ENCODE measurements at regions not wholly inside any gene's neighbourhood (a gene's known extent, or its start where the extent isn't known, plus 50 kb on each side); places are given as distances from the start of the nearest gene placed in this dataset.

- no peak for DNase-seq (ENCODE audit: low read depth in 1 of 2, low spot score in 1 of 2)
Measured at GRCh38 chr1:5432436-5432835, 559.8 kb downstream of the NPHP4 start.

DNA sequence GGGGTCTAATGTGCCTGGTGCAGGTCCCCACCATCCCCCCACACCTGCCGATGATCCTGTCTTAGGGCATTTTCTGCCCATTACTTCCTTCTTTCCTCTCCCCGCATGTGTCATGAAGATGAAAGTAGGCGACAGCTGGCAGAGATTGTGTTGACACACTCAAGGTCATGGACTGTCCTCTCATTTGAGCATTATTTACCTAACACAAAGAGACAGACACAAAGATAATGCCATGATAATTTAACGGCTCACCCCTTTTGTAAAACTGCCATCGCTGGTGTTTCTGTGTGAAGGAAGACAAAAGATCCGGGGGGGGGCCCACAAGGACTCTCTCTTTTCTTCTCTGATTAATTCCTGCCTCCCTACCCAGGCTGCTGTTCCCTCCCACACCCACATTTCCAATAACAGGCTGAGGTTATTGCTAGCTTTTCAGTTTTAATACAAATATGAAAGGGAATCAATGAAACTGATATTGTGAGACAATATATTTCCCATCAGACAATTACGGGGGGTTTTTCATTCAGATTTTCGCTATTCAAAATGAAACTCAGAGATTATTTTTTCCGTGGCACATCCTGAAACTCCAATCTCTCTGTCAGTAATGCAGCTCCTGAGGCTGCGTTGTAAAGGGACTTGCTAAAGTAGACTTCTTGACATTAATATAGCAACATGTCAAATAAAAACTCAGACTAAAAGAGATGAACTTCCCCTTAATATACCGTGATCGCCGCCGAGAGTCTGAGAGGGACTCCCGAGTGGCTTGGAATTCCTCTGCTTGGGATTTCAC lies 561.1 kb downstream of the NPHP4 start:
- no peak for DNase-seq (ENCODE audit: low read depth in 1 of 2, low spot score in 1 of 2)

- no peak for DNase-seq (ENCODE audit: low read depth in 1 of 2, low spot score in 1 of 2)
Measured at GRCh38 chr1:5430136-5430535, 562.1 kb downstream of the NPHP4 start.

DNA sequence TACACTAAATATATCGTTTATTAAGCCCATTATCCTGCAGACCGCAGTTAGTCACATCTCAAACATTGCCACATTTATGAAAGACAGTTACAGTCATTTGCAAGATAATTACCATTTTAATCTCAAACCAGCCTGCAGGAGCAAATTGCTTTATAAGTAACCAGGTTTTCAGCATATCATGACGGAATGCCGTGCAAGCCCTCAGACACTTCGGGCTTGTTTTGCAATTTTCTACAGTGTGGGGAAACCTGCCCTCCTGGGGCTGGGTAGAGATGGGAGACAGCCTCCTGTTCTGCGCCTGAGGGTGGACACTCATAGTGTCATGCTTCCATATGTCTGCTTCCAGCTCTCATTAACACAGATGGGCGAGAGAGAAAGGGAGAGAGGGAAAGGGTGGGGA lies 563.9 kb downstream of the NPHP4 start:
- no peak for DNase-seq (ENCODE audit: low read depth in 1 of 2, low spot score in 1 of 2)

DNA sequence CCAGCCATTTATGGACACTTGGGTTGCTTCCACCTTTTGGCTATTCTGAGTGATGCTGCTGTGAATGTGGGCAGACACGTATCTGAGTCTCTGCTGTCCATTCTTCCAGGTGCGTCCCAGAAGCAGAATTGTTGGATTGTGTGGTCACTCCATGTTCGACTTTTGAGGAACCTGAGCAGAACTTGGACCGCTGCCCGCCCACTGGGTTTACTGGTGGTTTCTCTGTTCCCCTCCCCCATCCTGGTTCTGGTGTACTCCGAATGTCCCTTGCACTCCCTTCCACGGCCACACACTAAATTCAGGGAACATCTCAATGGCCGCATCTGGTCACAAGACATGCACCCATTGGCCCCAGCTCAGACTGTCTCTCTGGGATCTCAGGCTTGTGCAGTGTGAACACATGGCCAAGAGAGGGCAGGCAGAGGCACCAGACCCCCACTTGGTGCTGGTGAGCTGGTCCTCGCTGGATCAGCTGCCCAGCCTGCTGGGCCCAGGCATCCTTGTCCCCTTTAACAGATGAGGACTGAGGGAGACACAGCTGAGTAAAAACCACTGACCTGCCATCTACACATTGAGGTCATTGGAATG lies 565.1 kb downstream of the NPHP4 start:
- no peak for DNase-seq (ENCODE audit: low read depth in 1 of 2, low spot score in 1 of 2)

- no peak for DNase-seq (ENCODE audit: low read depth in 1 of 2, low spot score in 1 of 2)
Measured at GRCh38 chr1:5424802-5425703, 567.2 kb downstream of the NPHP4 start.

GRCh38 chr1:5423109-5423508 lies 569.1 kb downstream of the NPHP4 start:
- peak in 1 of 2 donors; percentile 5 for DNase-seq (ENCODE audit: low read depth in 1 of 2, low spot score in 1 of 2)

GRCh38 chr1:5419501-5419900 lies 572.7 kb downstream of the NPHP4 start:
- no peak for DNase-seq (ENCODE audit: low read depth in 1 of 2, low spot score in 1 of 2)

DNA sequence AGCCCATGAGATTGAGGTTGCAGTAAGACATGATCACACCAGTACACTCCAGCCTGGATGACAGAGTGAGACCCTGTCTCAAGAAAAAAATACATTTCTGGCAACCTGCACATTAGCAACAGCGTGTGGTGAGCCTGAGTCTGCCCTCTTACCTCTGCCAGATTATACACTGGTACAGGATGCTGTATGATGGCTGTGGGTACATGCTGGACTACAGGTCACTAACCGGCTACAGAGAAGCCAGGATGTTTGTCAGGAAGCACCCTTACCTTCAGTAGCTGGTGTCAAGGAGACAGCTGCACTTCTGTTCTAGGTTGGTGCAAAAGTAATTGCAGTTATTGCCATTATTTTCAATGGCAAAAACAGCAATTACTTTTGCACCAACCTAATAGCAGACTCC lies 575.7 kb downstream of the NPHP4 start:
- DNase-seq (ENCODE audit: low read depth in 1 of 2, low spot score in 1 of 2), result no peak

DNA sequence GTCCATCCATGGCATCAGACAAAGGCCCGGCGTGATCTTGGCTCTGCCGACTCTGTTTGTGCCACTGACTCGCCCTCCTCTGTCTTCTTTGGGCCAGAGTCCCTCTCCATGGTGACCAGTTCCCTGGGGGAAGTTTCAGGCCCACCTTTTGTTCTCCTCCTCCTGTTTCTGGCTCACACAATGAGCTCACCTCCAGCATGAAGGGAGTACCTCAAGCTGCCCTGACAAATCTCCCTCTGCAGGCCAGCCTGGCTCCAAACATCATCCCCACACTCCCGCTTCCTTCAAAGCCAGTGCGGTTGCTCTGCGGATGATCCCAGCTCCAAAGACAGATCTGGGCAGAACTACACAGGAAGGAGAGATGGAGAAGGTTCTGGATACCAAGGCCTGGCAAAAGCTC lies 576.6 kb downstream of the NPHP4 start:
- no peak for DNase-seq (ENCODE audit: low read depth in 1 of 2, low spot score in 1 of 2)

DNA sequence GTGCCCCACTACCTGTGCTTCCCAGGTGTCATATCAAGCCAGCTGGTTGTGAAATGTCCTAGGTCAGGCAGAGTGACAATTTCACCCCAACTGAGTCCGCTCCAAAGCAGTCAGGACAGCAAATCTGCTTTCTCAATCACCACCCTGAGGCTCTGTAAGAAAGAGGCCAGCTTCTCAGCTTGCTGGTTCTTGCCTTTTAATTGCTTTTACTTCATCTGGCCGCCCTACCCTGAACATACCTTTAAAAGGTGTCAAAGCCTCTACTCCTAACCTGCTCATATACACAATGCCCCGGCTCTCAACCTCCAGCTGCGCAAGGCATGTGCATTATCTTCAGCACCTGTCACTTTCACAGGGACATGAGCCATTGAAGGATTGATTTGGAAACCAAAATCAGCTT lies 581.6 kb downstream of the NPHP4 start:
- DNase-seq (ENCODE audit: low read depth in 1 of 2, low spot score in 1 of 2), result no peak

- no peak for DNase-seq (ENCODE audit: low read depth in 1 of 2, low spot score in 1 of 2)
Measured at GRCh38 chr1:5408401-5408800, 583.8 kb downstream of the NPHP4 start.

DNA sequence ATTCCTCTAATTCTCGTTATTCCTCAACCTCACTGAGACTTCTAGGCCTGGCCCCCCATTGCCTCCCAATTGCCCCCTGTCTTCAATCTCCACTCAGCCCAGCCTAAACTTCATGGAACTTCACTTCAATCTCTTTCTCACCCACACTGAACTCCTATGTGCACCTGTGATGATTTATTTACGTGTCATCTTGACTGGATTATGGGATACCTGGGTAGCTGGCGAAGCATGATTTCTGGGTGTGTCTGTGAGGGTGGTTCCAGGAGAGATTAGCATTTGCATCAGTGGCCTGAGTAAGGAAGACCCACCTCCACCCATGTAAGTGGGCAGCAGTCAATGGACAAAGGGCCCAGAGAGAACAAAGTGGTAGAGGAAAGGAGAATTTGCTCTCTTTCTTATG lies 587.0 kb downstream of the NPHP4 start:
- DNase-seq (ENCODE audit: low read depth in 1 of 2, low spot score in 1 of 2), result no peak

DNA sequence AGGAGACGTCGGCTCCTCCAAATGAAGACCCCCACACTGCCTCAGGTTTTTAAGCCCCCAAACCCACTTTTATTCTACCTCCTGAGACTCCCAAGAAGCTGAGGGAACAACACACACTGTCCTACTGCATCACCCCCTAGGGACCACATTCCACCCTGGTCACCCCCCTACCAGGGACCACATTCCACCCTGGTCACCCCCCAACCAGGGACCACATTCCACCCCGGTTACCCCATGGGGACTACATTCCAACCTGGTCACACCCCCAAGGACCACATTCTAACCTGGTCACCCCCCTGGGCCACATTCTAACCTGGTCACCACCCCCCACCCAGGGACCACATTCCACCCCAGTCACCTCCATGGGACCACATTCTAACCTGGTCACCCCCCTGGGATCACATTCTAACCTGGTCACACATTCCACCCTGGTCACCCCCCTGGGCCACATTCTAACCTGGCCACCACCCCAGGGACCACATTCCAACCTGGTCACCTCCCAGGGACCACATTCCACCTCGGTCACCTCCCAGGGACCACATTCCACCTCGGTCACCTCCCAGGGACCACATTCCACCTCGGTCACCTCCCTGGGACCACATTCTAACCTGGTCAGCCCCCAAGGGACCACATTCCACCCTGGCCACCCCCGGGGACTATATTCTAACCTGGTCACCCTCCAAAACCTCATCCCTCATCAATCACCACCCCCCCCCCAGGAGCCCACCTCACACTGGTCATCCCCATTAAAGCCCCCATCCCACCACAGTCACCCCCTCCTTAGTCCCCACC lies 587.6 kb downstream of the NPHP4 start:
- no peak for DNase-seq (ENCODE audit: low read depth in 1 of 2, low spot score in 1 of 2)

GRCh38 chr1:5403935-5404334 lies 588.3 kb downstream of the NPHP4 start:
- no peak for DNase-seq (ENCODE audit: low read depth in 1 of 2, low spot score in 1 of 2)

DNA sequence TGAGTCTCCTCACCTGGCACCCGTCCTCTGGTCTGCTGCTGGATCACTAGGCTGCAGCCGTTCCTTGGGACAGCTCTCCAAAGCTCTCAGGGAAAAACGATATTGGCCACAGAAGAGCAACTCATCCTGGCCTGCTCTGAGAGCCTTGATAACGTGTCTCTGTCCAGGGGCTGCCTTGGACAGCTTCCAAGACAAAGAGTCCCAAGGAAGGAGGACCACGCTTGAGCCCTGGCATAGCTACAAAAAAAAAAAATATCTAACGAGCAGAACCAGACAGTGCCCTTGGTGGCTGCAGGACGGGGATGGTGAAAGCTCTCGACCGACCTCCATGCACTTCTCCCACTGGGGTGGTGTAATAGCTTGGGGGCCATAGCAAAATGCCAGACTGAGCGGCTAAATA lies 589.6 kb downstream of the NPHP4 start:
- no peak for DNase-seq (ENCODE audit: low read depth in 1 of 2, low spot score in 1 of 2)

GRCh38 chr1:5399771-5400170 lies 592.5 kb downstream of the NPHP4 start:
- DNase-seq (ENCODE audit: low read depth in 1 of 2, low spot score in 1 of 2), result no peak

- no peak for DNase-seq (ENCODE audit: low read depth in 1 of 2, low spot score in 1 of 2)
Measured at GRCh38 chr1:5396593-5396992, 595.6 kb downstream of the NPHP4 start.

GRCh38 chr1:5394111-5394510 lies 598.1 kb downstream of the NPHP4 start:
- no peak for DNase-seq (ENCODE audit: low read depth in 1 of 2, low spot score in 1 of 2)

DNA sequence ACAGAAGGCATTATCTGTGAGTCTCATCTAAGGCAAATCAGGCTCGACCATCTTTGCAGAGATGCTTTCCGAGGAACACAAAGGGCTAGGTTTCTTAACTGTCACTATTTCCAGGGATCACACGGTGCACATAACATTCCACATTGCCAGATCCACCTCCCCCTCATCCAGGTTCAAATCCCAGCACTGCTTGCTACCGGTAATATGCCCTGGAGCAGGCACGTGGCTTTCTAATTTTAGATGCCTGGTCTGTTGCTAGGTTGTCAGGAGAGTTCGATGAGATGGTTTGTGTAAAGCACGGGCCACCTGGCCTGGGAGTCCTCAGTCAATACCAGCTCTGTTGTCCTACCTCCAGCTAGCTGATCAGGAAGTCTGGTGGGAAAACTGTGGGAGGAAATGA lies 598.6 kb downstream of the NPHP4 start:
- no peak for DNase-seq (ENCODE audit: low read depth in 1 of 2, low spot score in 1 of 2)

DNA sequence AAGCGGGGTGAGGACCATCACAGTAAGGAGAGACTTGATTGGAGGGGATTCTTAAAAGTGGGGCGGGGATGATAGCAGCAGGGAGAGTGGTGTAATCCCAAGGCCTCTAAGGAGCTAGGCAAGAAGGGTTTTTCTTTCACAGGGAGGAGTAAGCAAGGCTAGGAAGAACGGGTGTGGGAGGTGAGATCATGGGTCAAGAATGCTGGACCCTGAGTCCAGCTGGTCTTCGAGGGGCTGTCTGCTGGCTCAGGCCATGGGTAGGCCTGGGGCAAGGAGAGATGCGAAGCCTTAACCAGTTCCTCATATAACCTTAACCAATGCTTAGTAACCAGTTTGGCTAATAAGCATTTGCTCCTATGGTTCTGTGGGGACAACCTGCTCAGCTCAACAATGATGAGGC lies 599.1 kb downstream of the NPHP4 start:
- no peak for DNase-seq (ENCODE audit: low read depth in 1 of 2, low spot score in 1 of 2)
